ENCODE measurements at regions not wholly inside any gene's neighbourhood (a gene's known extent, or its start where the extent isn't known, plus 50 kb on each side); places are given as distances from the start of the nearest gene placed in this dataset.

- POLR2A ChIA-PET = no interaction called here
These were observed 262.6 kb upstream of the ADAMTS16 start for GRCh38 chr5:4877579-4877978.

More at GRCh38 chr5:4877579-4877978, 262.6 kb upstream of the ADAMTS16 start:
- DNase-seq (ENCODE audit: low read depth, low spot score) (no peak), FAIRE-seq (no peak)
- Histone ChIP-seq H2AFZ (ENCODE audit: low read depth, low read length) (no peak overlapping the region), H3K27me3 (ENCODE audit: control insufficient read depth in 2 of 2, insufficient read depth in 2 of 2, low read length in 2 of 2) (no peaks in the 10 kb centered on the region), H3K27ac (ENCODE audit: insufficient read depth, low read depth, low read length) (no peak overlapping the region), H3K9me3 (replicated peaks; ENCODE audit: control insufficient read depth, insufficient read depth, low read length) (no peaks in the 10 kb centered on the region), H3K79me2 (ENCODE audit: control insufficient read depth, insufficient read depth, low read length) (no peaks in the 10 kb centered on the region), H3K4me3 (replicated peaks in 1 of 3; ENCODE audit: insufficient read depth in 1 of 3, low read depth in 1 of 3, low read length in 3 of 3) (no peak overlapping the region), H3K36me3 (ENCODE audit: control insufficient read depth in 2 of 2, extremely low read depth in 1 of 2, insufficient read depth in 2 of 2, low read length in 2 of 2) (no peaks in the 10 kb centered on the region), H3K9ac (replicated peaks; ENCODE audit: extremely low read depth, insufficient read depth, low read length) (no peak overlapping the region), H4K20me1 (replicated peaks; ENCODE audit: control insufficient read depth, extremely low read depth, insufficient read depth, low read length) (no peaks in the 10 kb centered on the region), H3K9me1 (replicated peaks; ENCODE audit: control insufficient read depth, extremely low read depth, insufficient read depth, low read length) (no peaks in the 10 kb centered on the region), H3K4me2 (ENCODE audit: insufficient read depth, low read length) (no peak overlapping the region), H3K4me1 (ENCODE audit: control insufficient read depth, extremely low read depth, insufficient read depth, low read length) (no peaks in the 10 kb centered on the region)
- TF ChIP-seq EZH2 (IDR thresholded peaks at IDR 0.05; ENCODE audit: borderline replicate concordance, low read depth, low read length, severe bottlenecking) (no peak), FOS (IDR thresholded peaks at IDR 0.05; ENCODE audit: borderline replicate concordance, insufficient read depth, low read length) (no peak), JUN (IDR thresholded peaks at IDR 0.05; ENCODE audit: borderline replicate concordance, insufficient read depth, insufficient read length, low read depth) (no peak), POLR2A (IDR thresholded peaks at IDR 0.05; ENCODE audit: low read depth, low read length) (no peak), CTCF (IDR thresholded peaks at IDR 0.05; ENCODE audit: extremely low read depth in 1 of 2, insufficient read depth in 1 of 2, low read depth in 1 of 2, low read length in 2 of 2) (no peak), GATA2 (IDR thresholded peaks at IDR 0.05; ENCODE audit: insufficient read depth, insufficient read length, low read depth, low read length) (no peak), MYC (IDR thresholded peaks at IDR 0.05; ENCODE audit: low read depth, low read length) (no peak), POLR2AphosphoS5 (IDR thresholded peaks at IDR 0.05; ENCODE audit: insufficient read depth, low read depth, low read length) (no peak)
- TF ChIP-seq, protein P1, sequence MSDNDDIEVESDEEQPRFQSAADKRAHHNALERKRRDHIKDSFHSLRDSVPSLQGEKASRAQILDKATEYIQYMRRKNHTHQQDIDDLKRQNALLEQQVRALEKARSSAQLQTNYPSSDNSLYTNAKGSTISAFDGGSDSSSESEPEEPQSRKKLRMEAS (IDR thresholded peaks at IDR 0.05; ENCODE audit: insufficient read depth, insufficient read length) = no peak
- CTCF ChIA-PET = no interaction called here
- intact Hi-C loops (cut with micrococcal nuclease) = no loop called here
- dilution Hi-C loops (cut with MboI; ENCODE audit: extremely low pct_ligation_motif_present, low sequenced_read_pairs) = no loop called here
- BruUV-seq (replicated peaks) = no TSS peak
